SK-MEL-5 (cell line): ENCODE measurements at regions not wholly inside any gene's neighbourhood (a gene's known extent, or its start where the extent isn't known, plus 50 kb on each side); places are given as distances from the start of the nearest gene placed in this dataset.
A peak's percentile ranks its signal among the peaks of the same experiment; 100 is the strongest.

ENCODE experiments used
- DNase-seq: peaks from one replicate; pipeline ENCODE4 v3.0.0-alpha.2; 2016; ENCODE audit warnings: low read depth, low spot score
- in situ Hi-C: cut with HindIII; loops from 2 replicates; pipeline ENCODE4 v1.10.0; 2016; ENCODE audit warnings: low sequenced_read_pairs, high pct_unique_total_duplicates, low pct_unique_long_range_greater_than_20kb

GRCh38 chr16:73265124-73265837 is 217.4 kb upstream of the ZFHX3 start:
- in situ Hi-C loops = no loop called here
- DNase-seq = peak; percentile 23

- in situ Hi-C loops = no loop called here
Observed at GRCh38 chr16:73262931-73263330, 215.0 kb upstream of the ZFHX3 start.

GRCh38 chr16:73255031-73255430 is 207.1 kb upstream of the ZFHX3 start:
- no peak for DNase-seq
- in situ Hi-C loops = no loop called here

More at GRCh38 chr16:73262931-73263330, 215.0 kb upstream of the ZFHX3 start:
- no peak for DNase-seq

GRCh38 chr16:73253922-73254480 is 206.1 kb upstream of the ZFHX3 start:
- no peak for DNase-seq
- in situ Hi-C loops = no loop called here

- in situ Hi-C loops = no loop called here
- DNase-seq = peak; percentile 49
Observed at GRCh38 chr16:73252446-73252845, 204.5 kb upstream of the ZFHX3 start.

- in situ Hi-C loops = no loop called here
Observed at GRCh38 chr16:73251608-73252007, 203.7 kb upstream of the ZFHX3 start.

GRCh38 chr16:73248316-73248715 is 200.4 kb upstream of the ZFHX3 start:
- DNase-seq = no peak
- in situ Hi-C loops = no loop called here

More at GRCh38 chr16:73251608-73252007, 203.7 kb upstream of the ZFHX3 start:
- DNase-seq = no peak

GRCh38 chr16:73240920-73241319 is 193.0 kb upstream of the ZFHX3 start:
- in situ Hi-C loops = no loop called here
- no peak for DNase-seq

GRCh38 chr16:73237601-73238000 is 189.7 kb upstream of the ZFHX3 start:
- no peak for DNase-seq
- in situ Hi-C loops = no loop called here

GRCh38 chr16:73234496-73234895 is 186.6 kb upstream of the ZFHX3 start:
- in situ Hi-C loops = no loop called here
- DNase-seq = no peak

- no peak for DNase-seq
- in situ Hi-C loops = no loop called here
Observed at GRCh38 chr16:73233846-73234424, 186.0 kb upstream of the ZFHX3 start.

- DNase-seq = no peak
- in situ Hi-C loops = no loop called here
Observed at GRCh38 chr16:73233329-73233765, 185.4 kb upstream of the ZFHX3 start.

- peak; percentile 13 for DNase-seq
- in situ Hi-C loops = no loop called here
Observed at GRCh38 chr16:73232555-73233328, 184.8 kb upstream of the ZFHX3 start.

- DNase-seq = no peak
Observed at GRCh38 chr16:73231944-73232554, 184.1 kb upstream of the ZFHX3 start.

GRCh38 chr16:73231379-73231778 is 183.5 kb upstream of the ZFHX3 start:
- in situ Hi-C loops = no loop called here
- no peak for DNase-seq

More at GRCh38 chr16:73231944-73232554, 184.1 kb upstream of the ZFHX3 start:
- in situ Hi-C loops = no loop called here

- in situ Hi-C loops = no loop called here
- no peak for DNase-seq
Observed at GRCh38 chr16:73230651-73231050, 182.7 kb upstream of the ZFHX3 start.

- in situ Hi-C loops = no loop called here
Observed at GRCh38 chr16:73228649-73229048, 180.7 kb upstream of the ZFHX3 start.

GRCh38 chr16:73226675-73227074 is 178.7 kb upstream of the ZFHX3 start:
- in situ Hi-C loops = no loop called here
- no peak for DNase-seq

More at GRCh38 chr16:73228649-73229048, 180.7 kb upstream of the ZFHX3 start:
- DNase-seq = no peak
